GM21526 (cell line): ENCODE measurements at regions not wholly inside any gene's neighbourhood (a gene's known extent, or its start where the extent isn't known, plus 50 kb on each side); places are given as distances from the start of the nearest gene placed in this dataset.

Source experiments
- ATAC-seq: cut with Tn5 transposase; IDR thresholded peaks from one replicate; pipeline ENCODE4 v1.9.1; 2021; ENCODE audit warnings: moderate library complexity; ENCODE audit not compliant: unreplicated experiment, low FRiP score

DNA sequence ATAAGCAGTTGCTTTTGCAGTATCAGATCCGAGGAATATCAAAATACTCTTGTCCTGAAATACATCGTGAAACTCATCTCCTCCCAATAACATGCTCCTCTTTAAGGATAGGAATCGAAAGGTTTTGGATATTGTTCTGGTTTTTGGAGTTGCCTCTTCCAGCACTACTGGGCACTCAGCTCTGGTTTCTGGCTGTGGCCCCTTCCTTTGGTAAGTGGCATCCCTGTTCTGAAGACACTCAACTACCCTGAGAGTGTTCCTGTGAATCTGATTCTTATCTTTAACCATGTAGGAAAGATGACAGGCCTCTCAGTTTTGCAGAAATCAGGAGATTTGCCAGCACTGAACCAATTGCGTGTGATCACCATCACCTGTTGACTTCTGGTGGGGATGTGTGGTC lies 327.5 kb upstream of the TBL1XR1 start:
- ATAC-seq = no peak

DNA sequence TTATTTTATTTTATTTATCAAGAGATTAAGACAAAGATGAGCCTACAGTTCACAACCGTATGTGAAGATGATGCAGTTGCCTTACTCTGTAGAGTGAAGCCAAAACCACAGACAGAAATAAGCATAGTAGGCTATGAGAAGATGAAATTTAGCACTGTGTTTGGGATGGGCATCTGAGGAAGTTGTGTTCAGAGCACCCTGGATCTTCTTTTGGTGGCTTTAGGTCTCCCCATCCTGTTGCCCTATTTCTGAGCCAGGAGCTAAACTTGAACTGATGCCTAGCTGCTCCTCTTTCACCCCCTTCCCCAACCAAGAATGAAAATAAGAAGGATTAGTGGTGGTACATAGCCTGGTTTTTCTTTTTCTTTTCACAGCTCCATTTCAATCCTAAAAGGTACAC lies 328.1 kb upstream of the TBL1XR1 start:
- no peak for ATAC-seq

DNA sequence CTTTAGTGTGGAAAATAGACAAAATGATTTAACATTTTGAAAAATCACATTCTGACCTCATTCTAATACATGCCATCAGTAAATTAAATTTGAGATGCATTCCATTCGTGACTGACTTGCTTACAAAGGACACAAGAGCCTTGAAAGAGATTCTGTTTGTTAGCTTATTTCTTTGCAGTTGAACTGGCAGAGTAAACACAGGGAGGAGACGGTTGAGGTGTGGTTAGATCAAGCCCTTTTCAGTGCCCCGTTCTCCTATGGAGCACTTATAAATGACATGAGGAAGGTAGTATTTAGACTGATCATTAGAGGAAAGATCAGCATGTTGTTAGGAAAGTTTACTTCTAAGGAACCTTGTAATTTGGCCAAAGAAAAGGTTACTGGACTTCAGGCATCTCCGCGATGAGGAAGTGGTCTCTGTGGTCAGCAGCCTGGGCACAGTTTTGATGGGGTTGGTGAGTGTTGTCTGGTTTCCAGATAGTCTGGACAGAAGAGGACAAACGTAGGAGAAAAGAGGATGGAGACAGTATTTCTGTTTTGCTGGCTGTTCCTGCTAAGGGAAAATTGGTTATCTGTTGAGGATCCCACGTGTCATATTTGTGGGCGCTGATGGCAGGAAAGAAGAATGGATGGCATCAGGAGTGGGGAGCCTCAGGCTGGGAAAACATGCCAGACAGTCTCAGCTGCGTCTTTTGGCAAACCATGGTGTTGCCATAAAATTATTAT lies 328.9 kb upstream of the TBL1XR1 start:
- ATAC-seq = no peak

DNA sequence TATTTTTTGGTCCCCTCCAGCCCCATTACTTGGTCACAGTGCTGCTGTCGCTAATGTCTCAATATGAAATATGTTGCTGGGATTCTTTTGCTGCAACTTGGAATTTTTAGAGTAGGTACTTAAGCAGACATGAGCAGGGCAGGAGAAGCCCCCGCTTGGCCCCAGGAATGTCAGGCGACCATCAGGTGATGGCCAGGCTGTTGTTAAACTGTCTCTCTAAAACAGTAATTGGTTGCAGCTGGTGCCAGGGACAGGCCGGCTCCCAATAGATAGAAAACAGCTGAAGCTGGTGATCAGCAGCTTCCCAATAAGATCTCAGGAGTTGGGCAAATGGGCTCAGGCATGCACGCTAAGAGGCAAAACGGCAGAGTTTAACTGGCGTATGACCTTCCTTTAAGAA lies 329.9 kb upstream of the TBL1XR1 start:
- no peak for ATAC-seq

DNA sequence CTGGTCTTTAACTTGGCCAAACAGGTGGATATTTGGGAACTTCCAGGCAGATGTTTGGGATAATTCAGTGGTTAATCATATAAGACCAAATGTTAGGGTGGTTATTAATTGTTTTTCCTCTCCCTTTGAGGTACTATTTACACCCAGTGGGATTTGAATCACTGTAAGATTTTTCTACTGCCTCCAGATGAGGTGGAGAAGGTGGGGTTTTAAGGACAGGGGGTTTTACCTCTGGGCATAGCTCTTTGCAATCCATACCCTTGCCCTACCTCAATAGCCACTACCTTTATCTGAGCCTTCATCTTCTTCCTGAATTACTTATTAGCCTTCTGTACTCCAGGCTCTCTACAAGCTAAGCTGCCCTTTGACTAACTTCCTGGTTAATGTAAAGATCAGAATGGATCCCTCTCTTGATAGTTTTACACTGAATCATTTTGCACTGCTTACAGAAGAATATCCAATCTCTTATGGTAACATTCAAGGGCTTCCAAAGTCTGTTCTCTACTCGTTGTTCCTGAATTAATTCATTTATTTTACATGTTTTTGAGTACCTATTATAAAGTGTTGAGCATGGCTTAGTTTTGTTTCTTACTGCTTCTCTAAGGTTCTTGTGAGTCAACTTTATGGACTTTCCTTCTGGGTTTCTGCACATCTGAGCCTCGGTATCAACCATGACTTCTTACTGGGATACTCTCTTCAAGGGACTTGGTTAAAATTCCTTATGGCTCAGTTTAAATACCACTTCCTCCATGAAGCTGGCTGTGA lies 331.2 kb upstream of the TBL1XR1 start:
- no peak for ATAC-seq

DNA sequence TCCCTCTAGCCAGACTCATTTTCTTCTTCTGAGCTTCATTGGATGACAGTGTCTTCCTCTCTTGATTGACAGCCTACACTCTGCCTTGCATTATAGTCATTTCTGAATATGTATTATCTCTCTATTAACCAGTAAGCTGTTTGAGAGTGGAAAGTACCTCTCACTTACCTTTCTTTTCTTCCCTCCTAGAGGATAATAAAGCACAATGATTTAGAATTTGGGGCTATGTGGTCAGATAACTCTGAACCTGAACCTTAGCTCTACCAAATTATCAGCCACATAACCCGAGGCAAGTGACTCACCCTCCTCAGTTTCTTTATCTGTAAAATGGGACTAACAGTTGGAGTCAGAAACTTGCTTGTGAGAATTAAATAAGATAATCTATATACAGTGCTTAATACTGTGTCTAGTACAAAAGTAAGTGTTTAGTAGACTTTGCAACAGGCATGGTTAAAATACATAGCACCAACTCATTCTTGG lies 331.8 kb upstream of the TBL1XR1 start:
- ATAC-seq = no peak

DNA sequence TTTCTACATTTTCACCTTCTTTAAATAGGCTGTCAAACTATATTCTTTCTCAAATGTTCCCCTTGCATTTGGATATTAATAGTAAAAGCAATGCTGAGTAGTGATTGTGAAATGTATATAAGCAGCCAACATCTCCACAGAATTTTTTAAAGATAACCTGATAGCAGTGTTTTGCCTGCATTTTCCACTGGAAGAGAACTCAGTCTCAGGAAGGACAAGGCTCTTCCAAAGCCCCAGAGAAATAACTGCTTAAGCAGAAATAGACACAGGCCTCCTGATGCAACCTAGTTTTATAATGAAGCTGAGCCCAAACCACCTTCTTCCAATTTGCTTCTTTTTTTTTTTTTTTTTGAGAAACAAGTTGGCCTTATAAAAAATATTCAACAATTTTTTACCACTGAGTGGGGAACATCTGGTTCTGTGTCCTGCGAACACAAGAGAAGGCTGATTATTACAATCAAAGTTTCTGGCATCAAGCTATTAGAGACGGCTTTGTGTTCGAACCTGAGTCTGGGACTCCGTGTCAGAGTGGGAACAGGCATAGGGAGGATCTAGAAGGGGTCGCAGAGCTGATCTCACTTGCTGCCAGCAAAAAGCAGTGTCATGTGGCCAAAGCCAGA lies 332.5 kb upstream of the TBL1XR1 start:
- no peak for ATAC-seq

DNA sequence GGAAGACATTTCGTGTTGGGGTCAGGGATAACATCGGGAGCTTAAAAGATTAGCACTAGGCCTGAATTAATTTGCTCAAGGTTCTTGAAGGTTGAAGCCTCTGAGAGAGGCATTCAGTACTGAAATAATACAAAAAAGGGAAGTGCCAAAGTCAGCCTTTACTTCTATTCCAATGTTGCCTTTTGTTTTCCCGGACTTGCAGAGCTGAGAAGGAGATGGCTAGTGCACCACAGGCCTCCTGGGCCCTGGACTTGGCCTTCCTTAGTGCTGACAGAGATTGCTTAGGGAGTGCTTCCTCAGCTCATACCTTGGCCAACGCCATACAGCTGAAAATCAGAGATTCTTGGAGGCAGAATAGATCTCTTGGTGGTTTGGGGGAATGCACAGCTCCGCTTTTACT lies 333.6 kb upstream of the TBL1XR1 start:
- ATAC-seq = no peak

DNA sequence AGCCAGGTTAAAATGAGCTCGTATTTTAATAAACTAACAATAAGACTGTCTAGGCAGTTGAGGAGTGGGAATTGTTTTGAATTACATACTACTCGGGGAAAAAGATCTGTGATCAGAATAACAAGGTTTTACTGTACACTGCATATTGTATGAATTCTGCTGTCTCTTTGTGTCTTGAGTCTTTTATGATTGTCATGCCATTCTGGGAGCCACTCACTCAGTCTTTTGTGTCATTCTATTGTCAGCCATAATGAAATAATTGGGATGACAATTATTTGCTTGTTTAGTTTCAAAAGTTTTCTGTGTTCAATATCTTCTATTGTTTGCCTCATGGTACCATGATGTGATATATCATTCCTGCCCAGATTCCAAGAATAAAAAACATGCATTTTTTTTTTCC lies 339.6 kb upstream of the TBL1XR1 start:
- ATAC-seq = no peak

DNA sequence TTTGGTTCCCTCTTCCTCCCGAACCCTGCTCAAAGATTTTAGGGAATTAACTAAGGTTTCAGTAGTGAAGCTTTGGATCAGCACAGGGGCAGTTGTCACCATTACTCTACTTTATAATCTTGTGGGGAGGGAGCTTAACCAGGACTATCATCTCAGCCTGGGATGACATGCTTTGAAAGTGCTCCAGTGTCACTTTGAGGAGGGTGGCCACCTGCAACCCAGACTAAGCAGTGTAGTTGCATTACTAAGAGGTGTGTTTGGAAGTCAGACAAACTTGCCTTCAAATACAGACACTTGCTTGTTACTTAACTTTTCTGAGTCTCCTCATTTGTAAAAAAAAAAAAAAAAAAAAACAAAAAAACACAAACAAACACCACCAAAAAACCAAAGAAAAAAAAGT lies 340.3 kb upstream of the TBL1XR1 start:
- no peak for ATAC-seq

DNA sequence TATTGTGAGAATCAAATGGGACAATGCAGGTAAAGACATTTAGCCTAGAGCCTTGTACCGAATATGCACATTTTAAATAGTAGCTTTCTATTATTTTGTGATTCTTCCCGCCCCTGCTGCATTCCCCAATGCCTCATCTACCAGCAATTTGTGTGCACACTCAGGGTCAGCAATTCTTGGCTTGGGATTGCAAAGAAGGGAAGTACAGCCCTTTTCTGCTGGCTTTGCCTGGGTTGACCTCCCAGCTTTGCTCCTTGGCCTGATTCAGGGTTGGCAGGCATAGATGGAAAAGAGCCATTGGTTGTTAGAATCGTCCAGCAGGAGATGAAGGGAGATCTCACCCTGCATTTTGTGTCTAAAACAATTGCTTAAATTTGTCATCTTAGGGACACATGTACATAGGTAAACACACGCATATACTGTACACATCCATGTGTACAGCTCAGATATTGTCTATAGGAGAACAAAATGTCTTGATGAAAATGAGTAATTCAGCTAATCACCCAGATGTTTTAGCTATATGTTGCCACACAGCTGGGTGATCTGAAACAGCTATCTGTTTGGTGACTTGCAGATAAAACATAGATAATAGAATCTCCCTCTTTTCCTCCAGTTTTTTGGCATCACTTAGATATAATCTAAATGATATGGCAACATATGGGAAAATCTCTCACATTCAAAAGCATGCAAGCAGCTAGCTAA lies 340.9 kb upstream of the TBL1XR1 start:
- no peak for ATAC-seq

DNA sequence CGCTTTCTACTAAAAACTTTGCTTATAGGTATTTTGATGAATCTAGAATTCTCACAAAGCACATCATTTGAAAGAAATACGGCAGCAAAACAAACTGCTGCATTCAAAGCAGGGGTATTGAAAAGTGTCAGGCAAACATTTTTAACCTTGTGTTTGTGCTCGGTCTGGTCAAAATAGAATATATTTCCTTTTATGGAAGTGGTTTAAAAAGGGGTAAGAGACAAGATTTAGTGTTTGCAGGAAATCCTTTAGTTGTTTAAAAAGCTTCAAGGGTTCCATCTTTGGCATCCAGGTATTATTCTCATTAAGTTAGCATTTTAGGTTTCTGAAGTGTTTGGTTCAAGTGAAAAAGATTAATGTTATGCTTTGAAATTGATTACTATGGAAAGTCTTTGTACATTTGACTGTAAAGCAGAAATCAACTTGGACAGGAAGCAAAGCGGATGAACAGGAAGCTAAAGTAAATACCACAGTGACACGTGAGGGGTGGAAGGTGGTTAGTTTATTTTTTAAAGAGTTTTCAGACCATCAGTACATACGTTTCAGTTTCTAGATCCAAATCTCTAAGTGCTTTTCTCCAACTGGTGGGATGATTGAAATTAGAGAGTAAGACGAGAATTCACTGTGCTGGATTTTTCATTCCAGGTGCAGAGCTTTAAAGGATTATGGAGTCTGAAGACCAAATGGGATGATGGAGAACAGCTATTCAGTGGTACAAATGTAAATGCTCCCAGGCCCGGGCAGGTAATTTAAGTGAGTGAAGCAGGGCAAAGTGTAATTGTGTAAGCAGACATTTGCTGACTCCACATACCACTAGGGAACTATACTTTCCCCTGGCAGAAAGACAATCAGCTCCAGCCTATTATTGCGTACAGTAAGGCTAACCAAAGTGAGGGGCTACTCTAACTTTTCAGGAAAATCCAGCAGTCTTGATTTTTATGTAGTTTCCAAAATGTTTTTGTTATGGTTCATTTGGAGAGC lies 341.8 kb upstream of the TBL1XR1 start:
- ATAC-seq = peak; percentile 94

DNA sequence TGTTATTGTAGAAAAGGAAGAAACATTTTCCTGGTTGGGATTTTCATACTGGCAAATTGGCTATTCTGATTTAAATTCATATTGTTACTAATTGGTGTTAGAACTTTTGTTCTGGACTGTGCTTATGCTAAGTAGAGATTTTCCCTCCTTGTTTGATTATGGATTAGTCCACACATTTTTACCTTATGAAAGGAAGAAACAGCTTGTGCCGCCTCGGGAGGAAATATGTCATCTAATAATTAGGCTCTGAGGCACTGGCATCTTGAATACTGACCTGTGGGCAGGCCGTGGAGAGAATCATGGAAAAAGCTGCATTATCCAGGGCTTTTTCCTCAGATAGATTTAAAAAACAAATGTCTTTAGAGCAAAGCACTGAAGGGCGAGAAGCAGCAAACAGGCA lies 344.3 kb upstream of the TBL1XR1 start:
- no peak for ATAC-seq

DNA sequence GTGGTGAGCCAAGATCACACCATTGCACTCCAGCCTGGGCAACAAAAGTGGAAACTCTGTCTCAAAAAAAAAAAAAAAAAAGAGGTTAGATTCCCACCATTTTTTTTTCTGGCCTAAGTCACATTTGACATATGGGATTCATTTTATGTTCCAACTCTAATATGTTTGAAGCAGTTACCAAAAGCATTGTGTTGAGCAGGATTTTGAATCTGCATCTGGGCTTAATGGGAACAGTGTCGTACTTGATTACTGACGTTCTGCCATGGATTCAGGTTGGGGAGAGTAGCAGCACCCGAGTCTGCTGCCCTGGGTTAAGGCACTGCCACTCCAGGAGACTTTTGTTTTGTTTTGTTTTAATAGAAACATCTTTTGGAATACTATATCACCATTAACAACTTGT lies 348.7 kb upstream of the TBL1XR1 start:
- no peak for ATAC-seq

DNA sequence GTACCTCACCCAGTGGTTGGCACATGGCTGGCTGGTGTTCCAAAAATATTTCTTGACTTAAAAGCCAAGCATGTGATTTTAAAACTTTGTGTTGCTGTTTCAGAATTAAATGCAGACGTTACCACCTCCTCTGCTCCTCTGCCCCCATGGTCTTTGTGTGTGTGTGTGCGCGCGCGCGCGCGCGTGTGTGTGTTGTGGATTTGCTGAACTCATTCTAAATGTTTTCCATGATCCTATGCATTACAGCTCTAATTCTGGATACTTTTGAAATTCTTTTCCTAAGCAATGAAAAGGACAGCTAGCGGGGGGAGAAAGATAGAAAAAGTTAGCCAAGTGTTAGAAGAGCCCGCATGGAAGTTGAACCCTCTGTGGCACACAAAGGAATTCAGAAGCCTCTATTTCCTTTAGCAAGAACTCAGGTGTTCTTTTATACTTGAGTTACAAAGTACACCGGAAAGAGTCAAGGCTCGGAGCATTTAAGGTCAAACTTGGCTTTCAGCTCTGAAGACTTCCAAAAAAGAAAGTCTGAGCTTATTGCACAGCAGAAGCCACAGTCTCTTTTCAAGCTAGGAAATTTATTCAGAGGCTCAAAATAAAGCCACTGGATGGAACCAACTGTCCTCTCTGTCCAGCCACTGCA lies 350.5 kb upstream of the TBL1XR1 start:
- ATAC-seq = no peak

DNA sequence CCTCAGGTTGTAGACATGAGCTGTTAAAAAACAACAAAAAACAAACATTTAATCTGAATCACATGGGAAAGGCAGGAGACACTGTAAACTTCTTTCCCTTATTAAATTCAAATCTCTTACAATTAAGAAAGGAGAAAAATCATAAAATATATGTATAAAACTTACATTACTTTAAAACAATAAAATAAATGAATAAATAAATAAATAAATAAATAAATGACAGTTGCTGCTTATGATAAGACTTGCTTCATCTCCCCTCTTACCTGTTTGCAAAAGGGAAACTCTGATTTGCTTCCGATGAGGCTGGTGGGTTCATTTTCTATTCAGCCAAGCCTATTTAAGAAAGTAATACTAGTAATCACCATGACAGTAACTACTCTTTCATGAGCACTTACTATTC lies 353.4 kb upstream of the TBL1XR1 start:
- no peak for ATAC-seq

DNA sequence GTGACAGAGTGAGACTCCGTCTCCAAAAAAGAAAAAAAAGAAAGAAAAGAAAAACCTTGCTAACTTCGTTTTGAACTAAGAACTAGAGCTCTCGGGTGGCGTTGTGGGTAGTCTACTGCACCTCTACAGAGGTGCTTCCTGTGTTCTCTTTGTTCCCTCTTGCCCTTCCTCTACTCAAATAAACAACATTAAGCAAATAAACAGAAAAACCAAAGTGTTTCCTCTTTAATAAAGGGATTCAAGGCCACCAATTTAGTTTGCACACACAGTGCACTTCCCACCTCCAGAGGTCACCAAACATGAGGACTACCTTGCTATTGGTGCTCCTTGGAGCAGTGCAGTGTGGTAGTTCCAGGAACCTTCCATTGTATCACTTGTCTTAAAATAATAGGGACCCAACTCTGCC lies 354.2 kb upstream of the TBL1XR1 start:
- no peak for ATAC-seq

DNA sequence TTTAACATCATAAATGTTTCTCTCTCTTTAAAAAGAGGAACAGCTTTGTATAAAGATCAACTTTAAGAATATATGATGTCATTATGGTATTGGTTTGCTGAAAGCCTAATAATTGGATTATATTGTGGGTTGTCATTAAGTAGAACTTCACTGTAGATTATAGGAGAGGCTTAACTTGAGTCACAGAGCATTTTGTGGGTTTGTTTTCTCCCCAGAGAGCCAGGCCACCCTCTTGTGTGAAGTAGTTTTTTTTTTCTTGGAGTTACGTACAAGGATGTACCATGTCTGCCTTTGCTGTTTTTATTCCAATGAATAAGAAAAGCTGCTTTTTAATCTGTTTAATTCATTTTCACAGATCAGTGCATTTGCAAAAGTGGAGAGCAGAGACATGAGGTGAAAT lies 354.8 kb upstream of the TBL1XR1 start:
- no peak for ATAC-seq

DNA sequence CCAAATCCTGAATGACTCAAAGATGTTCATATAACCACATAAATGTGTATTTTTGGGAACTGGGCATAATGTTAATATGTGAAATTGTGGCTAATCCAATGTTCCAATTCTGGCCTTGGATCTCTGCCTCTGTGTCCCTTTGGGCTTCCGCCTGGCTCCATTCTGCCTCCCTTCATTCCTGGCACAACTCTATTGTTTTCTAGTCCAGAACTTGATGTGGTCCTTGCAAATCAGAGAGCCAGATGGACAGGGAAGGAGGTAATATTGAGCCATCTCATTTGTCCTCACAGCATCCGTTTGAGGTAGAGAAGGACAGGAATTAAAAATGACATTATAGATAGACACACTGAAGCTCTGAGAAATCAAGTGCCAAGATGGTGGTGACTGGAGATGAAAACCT lies 355.7 kb upstream of the TBL1XR1 start:
- ATAC-seq = no peak
